ENCODE measurements at regions not wholly inside any gene's neighbourhood (a gene's known extent, or its start where the extent isn't known, plus 50 kb on each side); places are given as distances from the start of the nearest gene placed in this dataset.

- H3K4me3 ChIP-seq, result no peak overlapping the region
- peaks cover 0 to 11% (median 0%) of the 10 kb centered on the region in 4 donors for H3K4me1 ChIP-seq
- TF ChIP-seq POLR2A (IDR thresholded peaks at IDR 0.05), result peak in 1 of 2 donors; percentile 13
- no peak for TF ChIP-seq CTCF (IDR thresholded peaks at IDR 0.05)
- H3K36me3 ChIP-seq, result no peaks in the 10 kb centered on the region
- H3K27ac ChIP-seq, result peak overlapping the region in 1 of 4 donors; percentile 37
- no peaks in the 10 kb centered on the region for H3K27me3 ChIP-seq
- DNase-seq, result peak in 1 of 3 donors; percentile 63
- no peaks in the 10 kb centered on the region for H3K9me3 ChIP-seq
Measured at GRCh38 chr1:182149411-182149965, 88.0 kb upstream of the ZNF648 start.

GRCh38 chr1:182147951-182148350 is 86.4 kb upstream of the ZNF648 start:
- Histone ChIP-seq H3K36me3 (no peaks in the 10 kb centered on the region), H3K27ac (peak overlapping the region in 2 of 4 donors; percentile 4 to 16), H3K4me1 (peaks cover 0 to 20% (median 0%) of the 10 kb centered on the region in 4 donors), H3K4me3 (no peak overlapping the region), H3K9me3 (no peaks in the 10 kb centered on the region), H3K27me3 (no peaks in the 10 kb centered on the region)
- TF ChIP-seq POLR2A (IDR thresholded peaks at IDR 0.05) (no peak), CTCF (IDR thresholded peaks at IDR 0.05) (no peak)
- no peak for DNase-seq

GRCh38 chr1:182147136-182147820 is 85.8 kb upstream of the ZNF648 start:
- no peaks in the 10 kb centered on the region for H3K27me3 ChIP-seq
- DNase-seq, result peak in 1 of 3 donors; percentile 57
- no peaks in the 10 kb centered on the region for H3K9me3 ChIP-seq
- H3K4me1 ChIP-seq, result peaks cover 0 to 20% (median 0%) of the 10 kb centered on the region in 4 donors
- no peak for TF ChIP-seq CTCF (IDR thresholded peaks at IDR 0.05)
- no peak for TF ChIP-seq POLR2A (IDR thresholded peaks at IDR 0.05)
- no peaks in the 10 kb centered on the region for H3K36me3 ChIP-seq
- no peak overlapping the region for H3K4me3 ChIP-seq
- peak overlapping the region in 2 of 4 donors; percentile 1 to 4 for H3K27ac ChIP-seq

GRCh38 chr1:182146286-182146685 is 84.8 kb upstream of the ZNF648 start:
- no peaks in the 10 kb centered on the region for H3K36me3 ChIP-seq
- TF ChIP-seq CTCF (IDR thresholded peaks at IDR 0.05) (no peak), POLR2A (IDR thresholded peaks at IDR 0.05) (no peak)
- no peaks in the 10 kb centered on the region for H3K27me3 ChIP-seq
- H3K4me1 ChIP-seq, result peaks cover 0 to 20% (median 0%) of the 10 kb centered on the region in 4 donors
- H3K27ac ChIP-seq, result peak overlapping the region in 3 of 4 donors; percentile 21 to 91 (median 74)
- H3K4me3 ChIP-seq, result no peak overlapping the region
- peak in 1 of 3 donors; percentile 49 for DNase-seq
- H3K9me3 ChIP-seq, result no peaks in the 10 kb centered on the region

GRCh38 chr1:182145441-182145840 is 83.9 kb upstream of the ZNF648 start:
- no peaks in the 10 kb centered on the region for H3K27me3 ChIP-seq
- no peak overlapping the region for H3K4me3 ChIP-seq
- H3K4me1 ChIP-seq, result peaks cover 0 to 20% (median 0%) of the 10 kb centered on the region in 4 donors
- no peak for DNase-seq
- peak overlapping the region; percentile 70 to 91 (median 81) for H3K27ac ChIP-seq
- H3K9me3 ChIP-seq, result no peaks in the 10 kb centered on the region
- TF ChIP-seq POLR2A (IDR thresholded peaks at IDR 0.05) (no peak), CTCF (IDR thresholded peaks at IDR 0.05) (no peak)
- no peaks in the 10 kb centered on the region for H3K36me3 ChIP-seq

Measured in Peyer's patch (tissue), 4 donors.